HUES6 (cell line): ENCODE measurements at regions not wholly inside any gene's neighbourhood (a gene's known extent, or its start where the extent isn't known, plus 50 kb on each side); places are given as distances from the start of the nearest gene placed in this dataset.
"Not testable (repeated sequence)": the region's sequence is repeated elsewhere in the genome, so short reads cannot be mapped to it uniquely, and the experiment has no call there.

Source experiments
- H3K27ac ChIP-seq: 2 replicates; pipeline ENCODE4 v1.7.0; 2013; ENCODE audit warnings: low read depth, mild to moderate bottlenecking, low read length, inconsistent platforms
- H3K27me3 ChIP-seq: 2 replicates; pipeline ENCODE4 v1.6.1; 2013; ENCODE audit warnings: low read length; ENCODE audit not compliant: control insufficient read depth, insufficient read depth
- H3K36me3 ChIP-seq: 2 replicates; pipeline ENCODE4 v1.6.1; 2013; ENCODE audit warnings: low read length; ENCODE audit not compliant: control insufficient read depth, insufficient read depth
- H3K4me1 ChIP-seq: 2 replicates; pipeline ENCODE4 v1.6.1; 2013; ENCODE audit warnings: low read length; ENCODE audit not compliant: control insufficient read depth, insufficient read depth
- H3K4me3 ChIP-seq: 2 replicates; pipeline ENCODE4 v1.5.1; 2013; ENCODE audit warnings: low read depth, low read length
- H3K9ac ChIP-seq: one replicate; pipeline ENCODE4 v1.6.1; 2013; ENCODE audit warnings: mild to moderate bottlenecking, low read length
- H3K9me3 ChIP-seq: 2 replicates; pipeline ENCODE4 v1.6.1; 2013; ENCODE audit warnings: low read depth, low read length; ENCODE audit not compliant: control insufficient read depth, insufficient read depth

- Histone ChIP-seq H3K4me3 (no peak overlapping the region), H3K27ac (no peak overlapping the region), H3K4me1 (peaks cover 15% of the 10 kb centered on the region), H3K9me3 (no peaks in the 10 kb centered on the region), H3K36me3 (no peaks in the 10 kb centered on the region), H3K27me3 (no peaks in the 10 kb centered on the region), H3K9ac (no peak overlapping the region)
Observed at GRCh38 chr12:72203764-72204335, 68.3 kb upstream of the TRHDE start.

- Histone ChIP-seq H3K27me3 (no peaks in the 10 kb centered on the region), H3K9me3 (no peaks in the 10 kb centered on the region), H3K9ac (no peak overlapping the region), H3K4me1 (peaks cover 15% of the 10 kb centered on the region), H3K4me3 (no peak overlapping the region), H3K27ac (no peak overlapping the region), H3K36me3 (no peaks in the 10 kb centered on the region)
Observed at GRCh38 chr12:72207079-72207478, 65.1 kb upstream of the TRHDE start.

- no peak overlapping the region for H3K27ac ChIP-seq
Observed at GRCh38 chr12:72207486-72208409, 64.4 kb upstream of the TRHDE start.

GRCh38 chr12:72209086-72209485, 63.1 kb upstream of the TRHDE start:
- Histone ChIP-seq H3K36me3 (no peaks in the 10 kb centered on the region), H3K9me3 (no peaks in the 10 kb centered on the region), H3K27me3 (no peaks in the 10 kb centered on the region), H3K4me3 (no peak overlapping the region), H3K9ac (no peak overlapping the region), H3K27ac (no peak overlapping the region), H3K4me1 (peaks cover 22% of the 10 kb centered on the region)

More at GRCh38 chr12:72207486-72208409, 64.4 kb upstream of the TRHDE start:
- no peak overlapping the region for H3K4me3 ChIP-seq
- no peaks in the 10 kb centered on the region for H3K27me3 ChIP-seq
- H3K9me3 ChIP-seq, result no peaks in the 10 kb centered on the region
- no peak overlapping the region for H3K9ac ChIP-seq
- H3K4me1 ChIP-seq, result peaks cover 15% of the 10 kb centered on the region
- H3K36me3 ChIP-seq, result no peaks in the 10 kb centered on the region

GRCh38 chr12:72214163-72214562, 58.0 kb upstream of the TRHDE start:
- Histone ChIP-seq H3K4me1 (peaks cover 38% of the 10 kb centered on the region), H3K4me3 (peak overlapping the region; percentile 16), H3K27ac (peak overlapping the region; percentile 95), H3K27me3 (no peaks in the 10 kb centered on the region), H3K9me3 (no peaks in the 10 kb centered on the region), H3K36me3 (no peaks in the 10 kb centered on the region), H3K9ac (peak overlapping the region; percentile 29)

GRCh38 chr12:72215287-72215686, 56.9 kb upstream of the TRHDE start:
- H3K27ac ChIP-seq, result peak overlapping the region; percentile 88

GRCh38 chr12:72219937-72220336, 52.2 kb upstream of the TRHDE start:
- H3K9ac ChIP-seq, result no peak overlapping the region
- H3K27me3 ChIP-seq, result no peaks in the 10 kb centered on the region
- peaks cover 29% of the 10 kb centered on the region for H3K4me1 ChIP-seq
- H3K27ac ChIP-seq, result no peak overlapping the region
- H3K4me3 ChIP-seq, result no peak overlapping the region
- H3K9me3 ChIP-seq, result no peaks in the 10 kb centered on the region
- H3K36me3 ChIP-seq, result no peaks in the 10 kb centered on the region

More at GRCh38 chr12:72215287-72215686, 56.9 kb upstream of the TRHDE start:
- Histone ChIP-seq H3K4me3 (0 out of 2 replicates have a peak overlapping the region, but pooled peaks have one; percentile 23), H3K4me1 (peaks cover 43% of the 10 kb centered on the region), H3K9ac (peak overlapping the region; percentile 77)
- not testable (repeated sequence) for H3K36me3 ChIP-seq, H3K9me3 ChIP-seq, H3K27me3 ChIP-seq
